RWPE1 (cell line): ENCODE measurements at regions not wholly inside any gene's neighbourhood (a gene's known extent, or its start where the extent isn't known, plus 50 kb on each side); places are given as distances from the start of the nearest gene placed in this dataset.
"Not testable (repeated sequence)": the region's sequence is repeated elsewhere in the genome, so short reads cannot be mapped to it uniquely, and the experiment has no call there.

Source experiments
- CTCF ChIA-PET: fragments of 350-600 bp; sonication (Branson Sonifier 250); formaldehyde crosslinking; extraction: SDS; loops from one replicate; lab custom pipeline; 2021; lab: Yijun Ruan, JAX
- POLR2A ChIA-PET: fragments of 400-600 bp; formaldehyde crosslinking; extraction: SDS; loops from one replicate; lab custom pipeline; 2020; ENCODE audit warnings: antibody characterized with exemption; ENCODE audit not compliant: low non-redundant PET; lab: Yijun Ruan, JAX
- DNase-seq: peaks from one replicate; pipeline ENCODE4 v3.0.0; 2012; ENCODE audit warnings: low spot score
- H3K27ac ChIP-seq: fragments of 450-650 bp; 2 replicates; pipeline ENCODE4 v1.5.1; 2017
- TF ChIP-seq, protein P1 (sequence below): fragments of 450-650 bp; conservative IDR thresholded peaks from 2 replicates; pipeline ENCODE4 v1.5.1; 2017; ENCODE audit warnings: low read depth, mild to moderate bottlenecking

DNA sequence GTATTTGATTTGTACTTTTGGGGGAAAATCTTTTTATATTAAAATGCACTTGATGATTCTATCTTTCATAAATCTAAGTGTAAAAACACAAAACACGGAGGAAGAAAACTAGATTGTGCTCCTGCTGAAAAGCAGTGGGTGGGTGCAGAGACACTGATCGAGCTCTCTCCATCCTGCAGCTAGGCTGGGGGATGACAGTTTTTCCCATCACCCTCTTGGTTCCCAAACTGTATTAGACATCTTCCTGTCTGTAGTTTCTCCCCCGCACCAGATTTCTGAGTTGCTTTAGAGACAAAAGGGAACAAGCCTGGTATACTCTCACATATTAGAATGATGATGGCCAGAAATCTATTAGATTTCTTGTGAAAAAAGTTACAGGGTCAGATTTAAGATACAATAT, 99.6 kb downstream of the FAM114A2 start:
- DNase-seq = no peak
- no peak overlapping the region for H3K27ac ChIP-seq
- POLR2A ChIA-PET = no interaction called here
- TF ChIP-seq, protein P1, sequence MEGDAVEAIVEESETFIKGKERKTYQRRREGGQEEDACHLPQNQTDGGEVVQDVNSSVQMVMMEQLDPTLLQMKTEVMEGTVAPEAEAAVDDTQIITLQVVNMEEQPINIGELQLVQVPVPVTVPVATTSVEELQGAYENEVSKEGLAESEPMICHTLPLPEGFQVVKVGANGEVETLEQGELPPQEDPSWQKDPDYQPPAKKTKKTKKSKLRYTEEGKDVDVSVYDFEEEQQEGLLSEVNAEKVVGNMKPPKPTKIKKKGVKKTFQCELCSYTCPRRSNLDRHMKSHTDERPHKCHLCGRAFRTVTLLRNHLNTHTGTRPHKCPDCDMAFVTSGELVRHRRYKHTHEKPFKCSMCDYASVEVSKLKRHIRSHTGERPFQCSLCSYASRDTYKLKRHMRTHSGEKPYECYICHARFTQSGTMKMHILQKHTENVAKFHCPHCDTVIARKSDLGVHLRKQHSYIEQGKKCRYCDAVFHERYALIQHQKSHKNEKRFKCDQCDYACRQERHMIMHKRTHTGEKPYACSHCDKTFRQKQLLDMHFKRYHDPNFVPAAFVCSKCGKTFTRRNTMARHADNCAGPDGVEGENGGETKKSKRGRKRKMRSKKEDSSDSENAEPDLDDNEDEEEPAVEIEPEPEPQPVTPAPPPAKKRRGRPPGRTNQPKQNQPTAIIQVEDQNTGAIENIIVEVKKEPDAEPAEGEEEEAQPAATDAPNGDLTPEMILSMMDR = no peak
- CTCF ChIA-PET = interaction anchor here (0.7 kb wide), 1 partner anchor 679 kb away, joined by 3 read pairs; no protein-coding TSS in a partner anchor

DNA sequence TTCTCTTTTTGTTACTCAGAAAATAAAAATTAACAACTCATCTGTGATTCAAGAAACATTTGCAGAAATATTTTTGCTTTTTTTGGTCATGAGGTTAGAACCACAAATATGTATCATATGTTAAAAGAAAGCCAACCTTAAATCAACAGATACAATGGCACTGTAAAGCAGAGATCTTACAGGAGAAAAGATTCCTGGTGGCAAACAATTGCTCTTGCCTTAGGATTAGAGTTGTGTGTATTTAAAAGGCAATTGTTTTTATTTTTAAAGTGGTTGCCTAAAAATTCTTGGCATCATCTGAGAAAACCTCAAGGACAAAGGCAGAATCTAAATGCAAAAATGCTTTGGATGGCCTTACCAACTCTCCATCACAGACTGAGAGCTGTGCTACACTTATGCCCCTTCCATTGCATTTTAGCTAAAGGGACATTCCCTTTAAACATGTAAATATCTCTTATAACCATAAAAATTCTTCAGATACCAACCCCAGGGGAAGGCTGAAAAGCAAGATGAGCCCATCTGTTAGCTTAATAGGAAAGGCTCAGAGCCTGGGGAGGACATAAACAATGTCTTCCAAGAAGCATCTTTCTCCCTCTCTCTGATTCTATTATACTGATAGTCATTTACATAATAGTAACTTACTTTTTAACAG, 100.4 kb downstream of the FAM114A2 start:
- H3K27ac ChIP-seq = no peak overlapping the region
- TF ChIP-seq, protein P1 = no peak
- ChIA-PET CTCF (interaction anchor here (0.6 kb wide), 1 partner anchor 421 kb away, joined by 3 read pairs; no protein-coding TSS in a partner anchor), POLR2A (no interaction called here)
- no peak for DNase-seq

DNA sequence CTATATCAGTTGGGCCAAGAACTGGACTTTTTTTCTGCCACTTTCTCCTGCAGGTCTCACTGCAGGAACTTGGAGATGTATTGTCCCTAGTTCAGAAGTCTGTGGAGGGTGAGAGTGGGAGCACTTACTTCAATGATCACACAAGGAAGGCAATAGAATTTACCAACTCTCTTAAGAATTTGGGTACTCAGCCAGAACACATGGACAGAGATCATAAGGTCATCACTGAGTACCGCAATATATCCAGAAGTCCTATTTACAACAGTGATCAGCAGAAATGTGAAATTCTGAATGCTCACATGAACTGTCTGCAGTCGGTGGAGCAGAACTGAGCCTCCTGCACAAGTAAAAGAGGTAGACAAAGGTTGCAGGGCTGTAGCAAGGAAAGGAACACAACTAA, 101.0 kb downstream of the FAM114A2 start:
- DNase-seq = no peak
- ChIA-PET CTCF (no interaction called here), POLR2A (no interaction called here)
- TF ChIP-seq, protein P1 = no peak
- H3K27ac ChIP-seq = no peak overlapping the region

DNA sequence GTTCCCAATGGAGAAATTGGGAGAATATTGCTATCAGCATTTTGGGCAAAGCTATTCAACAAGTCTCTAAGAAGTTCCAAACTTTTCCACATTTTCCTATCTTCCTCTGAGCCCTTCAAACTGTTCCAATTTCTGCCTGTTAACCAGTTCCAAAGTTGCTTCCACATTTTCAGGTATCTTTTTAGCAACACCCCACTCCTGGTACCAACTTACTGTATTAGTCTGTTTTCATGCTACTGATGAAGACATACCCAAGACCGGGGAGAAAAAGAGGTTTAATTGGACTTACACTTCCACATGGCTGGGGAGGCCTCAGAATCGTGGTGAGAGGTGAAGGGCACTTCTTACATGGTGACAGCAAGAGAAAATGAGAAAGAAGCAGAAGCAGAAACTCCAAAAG, 103.6 kb downstream of the FAM114A2 start:
- POLR2A ChIA-PET = not testable (repeated sequence)

DNA sequence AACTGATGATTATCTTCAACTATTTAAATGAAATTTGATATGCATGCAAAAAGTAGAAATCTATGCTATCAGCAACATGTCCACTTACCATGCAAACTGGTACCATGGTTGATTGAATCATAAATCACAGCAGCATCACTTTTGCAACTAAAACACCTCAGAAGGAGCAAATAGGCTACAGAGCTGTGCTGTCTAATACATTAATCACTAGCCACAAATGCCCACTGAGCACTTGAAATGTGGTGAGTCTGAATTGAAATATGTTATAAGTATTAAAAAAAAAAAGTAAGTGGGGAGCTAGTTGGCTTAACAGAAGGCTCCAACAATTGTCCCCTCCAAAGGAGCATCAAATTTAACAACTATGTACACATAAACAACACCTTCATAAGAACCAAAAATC, 112.5 kb downstream of the FAM114A2 start:
- ChIA-PET CTCF (interaction anchor here (0.6 kb wide), 1 partner anchor 781 kb away, joined by 3 read pairs; no protein-coding TSS in a partner anchor), POLR2A (no interaction called here)
- TF ChIP-seq, protein P1 = no peak
- no peak overlapping the region for H3K27ac ChIP-seq
- no peak for DNase-seq

More for the DNA sequence above, 103.6 kb downstream of the FAM114A2 start:
- DNase-seq, CTCF ChIA-PET, H3K27ac ChIP-seq: not testable (repeated sequence)

DNA sequence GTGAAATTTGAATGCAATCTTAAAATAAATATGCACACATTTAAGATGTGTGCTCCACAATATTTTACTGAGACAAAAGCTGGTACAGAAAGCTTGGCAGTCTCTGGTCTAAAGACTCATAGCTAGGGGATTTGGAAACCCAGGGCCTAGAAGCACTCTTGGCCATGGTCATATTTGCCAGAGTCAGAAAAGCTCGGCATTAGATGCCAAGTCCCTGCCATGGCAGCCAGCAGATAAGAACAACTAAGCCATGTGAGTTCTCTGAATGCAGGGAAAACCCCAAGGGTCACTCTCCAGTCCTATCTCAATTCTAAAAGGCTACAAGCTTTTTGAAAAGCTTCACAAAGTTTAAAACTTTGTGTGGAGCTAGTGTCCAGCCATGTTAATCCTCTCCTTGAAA, 119.5 kb downstream of the FAM114A2 start:
- POLR2A ChIA-PET = no interaction called here
- CTCF ChIA-PET = interaction anchor here (0.7 kb wide), 1 partner anchor 323 kb away, joined by 6 read pairs; no protein-coding TSS in a partner anchor
- H3K27ac ChIP-seq = no peak overlapping the region
- TF ChIP-seq, protein P1 = no peak
- DNase-seq = no peak

DNA sequence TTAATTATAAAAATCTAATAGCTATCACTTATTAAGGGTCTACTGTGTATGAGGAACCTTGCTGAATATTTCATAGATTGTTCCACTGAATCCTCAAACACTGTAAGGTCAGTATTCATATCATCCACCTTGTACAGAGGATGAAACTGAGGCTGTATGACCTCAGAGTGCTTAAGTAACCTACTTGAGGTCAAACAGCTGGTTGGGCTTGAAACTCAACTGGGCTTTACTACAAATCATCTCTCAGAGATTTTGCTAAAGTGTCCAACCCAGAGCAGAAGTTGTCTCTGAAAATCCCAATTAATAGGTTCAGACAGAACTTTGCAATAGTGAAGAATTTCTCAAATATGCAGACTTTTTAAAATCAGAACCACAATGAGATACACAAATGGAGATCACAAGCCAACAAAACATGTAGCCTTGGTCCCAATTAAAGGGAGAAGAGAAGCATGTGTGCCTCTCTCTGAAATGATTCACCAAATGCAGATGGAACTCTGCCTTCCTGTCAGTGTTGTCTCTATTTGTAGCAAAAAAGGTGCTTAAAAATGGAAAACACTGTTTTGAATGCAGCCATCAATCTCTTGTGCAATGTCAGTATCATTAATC, 131.4 kb downstream of the FAM114A2 start:
- CTCF ChIA-PET = interaction anchor here (1.4 kb wide), 1 partner anchor 58 kb away, joined by 4 read pairs; no protein-coding TSS in a partner anchor
- TF ChIP-seq, protein P1 = no peak

More for the DNA sequence above, 131.4 kb downstream of the FAM114A2 start:
- POLR2A ChIA-PET = no interaction called here
- DNase-seq = no peak
- no peak overlapping the region for H3K27ac ChIP-seq
